ENCODE measurements at regions not wholly inside any gene's neighbourhood (a gene's known extent, or its start where the extent isn't known, plus 50 kb on each side); places are given as distances from the start of the nearest gene placed in this dataset.

- Histone ChIP-seq H3K36me3 (ENCODE audit: control insufficient read depth, insufficient read depth, low read length) (no peaks in the 10 kb centered on the region), H3K27ac (ENCODE audit: low read length) (no peak overlapping the region), H3K9me3 (ENCODE audit: control insufficient read depth, insufficient read depth, low read depth, low read length) (no peaks in the 10 kb centered on the region), H3K4me3 (ENCODE audit: low read depth in 2 of 2, low read length in 2 of 2) (no peak overlapping the region), H3K4me1 (ENCODE audit: control insufficient read depth, insufficient read depth, low read length) (no peaks in the 10 kb centered on the region), H3K27me3 (ENCODE audit: control insufficient read depth, insufficient read depth, low read length) (no peaks in the 10 kb centered on the region)
- BruUV-seq (replicated peaks) = no TSS peak
- intact Hi-C loops (cut with micrococcal nuclease; ENCODE audit: unreplicated experiment) = no loop called here
- ChIA-PET POLR2A (no interaction called here), CTCF (no interaction called here)
- TF ChIP-seq POLR2AphosphoS5 (IDR thresholded peaks at IDR 0.05; ENCODE audit: low read depth, low read length) (no peak), SIN3A (IDR thresholded peaks at IDR 0.05; ENCODE audit: borderline replicate concordance, insufficient read depth, low read depth, low read length) (no peak), CTCF (IDR thresholded peaks at IDR 0.05) (no peak), REST (IDR thresholded peaks at IDR 0.05; ENCODE audit: insufficient read depth in 1 of 2, low read depth in 2 of 2, low read length in 1 of 2) (no peak), TCF7L2 (IDR thresholded peaks at IDR 0.05; ENCODE audit: low read depth, low read length) (no peak)
- in situ Hi-C loops (cut with HindIII; ENCODE audit: low pct_unique_long_range_greater_than_20kb, low sequenced_read_pairs) = no loop called here
- ATAC-seq = no peak
- no peak for DNase-seq (ENCODE audit: low read depth, low spot score)
Measured at GRCh38 chr17:13749166-13749890, 147.6 kb upstream of the HS3ST3A1 start.

DNA sequence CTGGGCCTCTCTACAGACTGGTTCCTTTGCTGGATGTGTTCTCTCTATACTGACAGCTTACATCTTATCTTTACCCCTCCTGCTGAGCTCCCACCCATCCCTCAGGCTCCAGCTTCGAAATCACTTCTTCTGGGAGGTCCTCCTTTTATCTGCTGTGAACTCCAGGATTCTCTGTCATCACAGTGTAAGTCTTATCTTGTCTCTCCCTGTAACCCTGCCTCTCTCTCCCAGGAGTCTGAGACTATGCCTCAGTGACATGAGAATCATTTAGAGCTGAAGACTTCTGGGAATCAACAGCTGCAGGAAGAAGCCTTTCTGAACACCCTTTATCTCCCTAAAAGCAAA lies 148.1 kb upstream of the HS3ST3A1 start:
- no TSS peak for BruUV-seq (replicated peaks)
- no peaks in the 10 kb centered on the region for H3K9me3 ChIP-seq (ENCODE audit: control insufficient read depth, insufficient read depth, low read depth, low read length)
- no peak for TF ChIP-seq TCF7L2 (IDR thresholded peaks at IDR 0.05; ENCODE audit: low read depth, low read length)
- TF ChIP-seq CTCF (IDR thresholded peaks at IDR 0.05) = no peak
- no peak for TF ChIP-seq SIN3A (IDR thresholded peaks at IDR 0.05; ENCODE audit: borderline replicate concordance, insufficient read depth, low read depth, low read length)
- TF ChIP-seq POLR2AphosphoS5 (IDR thresholded peaks at IDR 0.05; ENCODE audit: low read depth, low read length) = no peak
- no peak for TF ChIP-seq REST (IDR thresholded peaks at IDR 0.05; ENCODE audit: insufficient read depth in 1 of 2, low read depth in 2 of 2, low read length in 1 of 2)
- intact Hi-C loops (cut with micrococcal nuclease; ENCODE audit: unreplicated experiment) = no loop called here
- no peak overlapping the region for H3K4me3 ChIP-seq (ENCODE audit: low read depth in 2 of 2, low read length in 2 of 2)
- ChIA-PET POLR2A (no interaction called here), CTCF (no interaction called here)
- H3K4me1 ChIP-seq (ENCODE audit: control insufficient read depth, insufficient read depth, low read length) = no peaks in the 10 kb centered on the region
- in situ Hi-C loops (cut with HindIII; ENCODE audit: low pct_unique_long_range_greater_than_20kb, low sequenced_read_pairs) = no loop called here
- no peaks in the 10 kb centered on the region for H3K27me3 ChIP-seq (ENCODE audit: control insufficient read depth, insufficient read depth, low read length)
- no peak for DNase-seq (ENCODE audit: low read depth, low spot score)
- no peak for ATAC-seq
- no peak overlapping the region for H3K27ac ChIP-seq (ENCODE audit: low read length)
- no peaks in the 10 kb centered on the region for H3K36me3 ChIP-seq (ENCODE audit: control insufficient read depth, insufficient read depth, low read length)
